HG03025 (cell line): ENCODE measurements at regions not wholly inside any gene's neighbourhood (a gene's known extent, or its start where the extent isn't known, plus 50 kb on each side); places are given as distances from the start of the nearest gene placed in this dataset.

Experiments
- ATAC-seq: cut with Tn5 transposase; IDR thresholded peaks from one replicate; pipeline ENCODE4 v1.9.1; 2021; ENCODE audit warnings: mild to moderate bottlenecking, moderate library complexity; ENCODE audit not compliant: unreplicated experiment, low FRiP score

GRCh38 chr10:112000466-112000865, 183.1 kb downstream of the GPAM start:
- no peak for ATAC-seq

- ATAC-seq: no peak
Measured at GRCh38 chr10:112002206-112002605, 181.4 kb downstream of the GPAM start.

GRCh38 chr10:112004075-112004474, 179.5 kb downstream of the GPAM start:
- ATAC-seq: no peak

GRCh38 chr10:112005044-112005443, 178.5 kb downstream of the GPAM start:
- ATAC-seq: no peak

- ATAC-seq: no peak
Measured at GRCh38 chr10:112006407-112006806, 177.2 kb downstream of the GPAM start.

GRCh38 chr10:112006831-112007230, 176.7 kb downstream of the GPAM start:
- ATAC-seq: no peak

GRCh38 chr10:112022196-112022595, 161.4 kb downstream of the GPAM start:
- no peak for ATAC-seq

- no peak for ATAC-seq
Measured at GRCh38 chr10:112024079-112024478, 159.5 kb downstream of the GPAM start.

GRCh38 chr10:112025228-112025627, 158.3 kb downstream of the GPAM start:
- no peak for ATAC-seq

GRCh38 chr10:112026438-112026837, 157.1 kb downstream of the GPAM start:
- ATAC-seq: no peak

- ATAC-seq: no peak
Measured at GRCh38 chr10:112027731-112028280, 155.8 kb downstream of the GPAM start.

GRCh38 chr10:112030431-112030830, 153.1 kb downstream of the GPAM start:
- no peak for ATAC-seq

GRCh38 chr10:112039823-112040222, 143.7 kb downstream of the GPAM start:
- no peak for ATAC-seq

GRCh38 chr10:112040696-112041095, 142.9 kb downstream of the GPAM start:
- no peak for ATAC-seq

- ATAC-seq: no peak
Measured at GRCh38 chr10:112045938-112046337, 137.6 kb downstream of the GPAM start.

- no peak for ATAC-seq
Measured at GRCh38 chr10:112047674-112048073, 135.9 kb downstream of the GPAM start.

GRCh38 chr10:112052166-112052565, 131.4 kb downstream of the GPAM start:
- no peak for ATAC-seq

GRCh38 chr10:112053895-112054294, 129.7 kb downstream of the GPAM start:
- ATAC-seq: no peak

GRCh38 chr10:112054516-112054915, 129.0 kb downstream of the GPAM start:
- ATAC-seq: no peak

- ATAC-seq: no peak
Measured at GRCh38 chr10:112057072-112057471, 126.5 kb downstream of the GPAM start.

- no peak for ATAC-seq
Measured at GRCh38 chr10:112059220-112059619, 124.3 kb downstream of the GPAM start.

GRCh38 chr10:112071596-112072133, 111.9 kb downstream of the GPAM start:
- ATAC-seq: no peak

GRCh38 chr10:112078003-112078402, 105.6 kb downstream of the GPAM start:
- ATAC-seq: no peak
